ENCODE measurements at regions not wholly inside any gene's neighbourhood (a gene's known extent, or its start where the extent isn't known, plus 50 kb on each side); places are given as distances from the start of the nearest gene placed in this dataset.
A peak's percentile ranks its signal among the peaks of the same experiment; 100 is the strongest.
"Not testable (repeated sequence)": the region's sequence is repeated elsewhere in the genome, so short reads cannot be mapped to it uniquely, and the experiment has no call there.

DNA sequence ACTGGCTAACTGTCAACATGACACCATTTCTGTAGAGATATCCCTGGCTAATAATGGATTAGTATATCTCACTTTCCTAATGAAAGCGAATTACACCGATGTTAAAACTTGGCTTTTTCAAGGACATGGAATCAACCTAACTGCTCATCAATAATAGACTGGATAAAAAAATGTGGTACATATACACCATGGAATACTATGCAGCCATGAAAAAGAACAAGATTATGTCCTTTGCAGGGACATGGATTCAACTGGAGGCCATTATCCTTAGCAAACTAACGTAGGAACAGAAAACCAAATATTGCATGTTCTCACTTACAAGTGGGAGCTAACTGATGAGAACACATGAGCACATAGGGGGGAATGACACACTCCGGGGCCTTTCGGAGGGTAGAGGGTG, 62.6 kb downstream of the ZIC1 start:
- no peak for DNase-seq (ENCODE audit: low spot score)

DNA sequence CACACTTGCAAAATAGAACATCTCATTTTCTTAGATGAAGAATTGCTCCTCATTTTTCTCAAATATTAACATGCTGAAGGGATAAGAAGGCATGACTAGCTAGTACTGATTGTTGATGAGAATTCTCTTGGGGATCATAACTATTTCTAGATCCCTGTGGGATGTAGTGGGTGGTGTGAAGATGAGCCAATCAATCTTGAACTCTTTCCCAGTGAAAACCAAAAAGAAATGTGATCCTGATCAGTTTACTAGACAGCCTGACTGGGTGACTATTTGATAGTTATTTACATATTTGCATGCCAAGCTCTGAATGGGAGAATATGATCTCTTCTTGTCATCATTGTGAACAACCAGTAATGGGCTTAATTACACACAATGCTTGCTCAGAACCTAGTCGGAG, 63.7 kb downstream of the ZIC1 start:
- no peak for DNase-seq (ENCODE audit: low spot score)

DNA sequence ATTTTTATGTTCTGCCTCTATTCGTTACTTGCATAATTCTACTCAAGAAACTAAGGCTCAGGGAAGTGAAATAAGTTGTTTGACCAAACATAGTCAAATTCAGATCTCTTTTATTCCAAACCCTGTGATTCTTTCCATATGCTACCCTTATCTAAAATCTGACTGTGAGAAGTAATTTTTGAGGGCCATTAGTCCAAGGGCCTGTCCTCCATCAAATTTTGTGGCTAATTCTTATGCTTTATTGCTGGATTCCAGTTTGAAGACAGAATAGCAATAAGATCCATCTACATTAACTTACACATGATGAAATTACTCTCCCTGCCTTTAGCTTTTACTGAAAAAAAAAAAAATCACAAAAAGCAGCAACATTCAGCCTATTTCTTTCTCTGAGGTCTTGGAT, 74.0 kb downstream of the ZIC1 start:
- DNase-seq (ENCODE audit: low spot score) = no peak

DNA sequence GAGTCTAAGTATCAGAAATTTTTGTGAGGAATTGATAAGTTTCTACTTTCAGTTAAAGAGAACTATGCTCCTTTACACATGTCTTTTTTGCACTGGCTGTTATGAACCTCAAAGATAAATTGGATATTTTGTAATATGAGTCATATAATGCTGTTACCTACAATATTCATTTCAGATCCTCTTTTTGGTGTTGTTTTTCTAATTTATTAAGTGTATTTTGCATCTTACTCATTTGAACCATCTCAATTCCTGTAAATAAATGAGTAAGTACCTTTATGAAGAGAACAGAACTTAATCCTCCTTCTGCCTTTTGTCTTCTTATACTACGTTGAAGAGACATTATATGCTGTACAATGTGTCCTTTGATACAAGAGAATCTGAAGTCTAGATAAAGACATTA, 74.4 kb downstream of the ZIC1 start:
- DNase-seq (ENCODE audit: low spot score) = no peak

DNA sequence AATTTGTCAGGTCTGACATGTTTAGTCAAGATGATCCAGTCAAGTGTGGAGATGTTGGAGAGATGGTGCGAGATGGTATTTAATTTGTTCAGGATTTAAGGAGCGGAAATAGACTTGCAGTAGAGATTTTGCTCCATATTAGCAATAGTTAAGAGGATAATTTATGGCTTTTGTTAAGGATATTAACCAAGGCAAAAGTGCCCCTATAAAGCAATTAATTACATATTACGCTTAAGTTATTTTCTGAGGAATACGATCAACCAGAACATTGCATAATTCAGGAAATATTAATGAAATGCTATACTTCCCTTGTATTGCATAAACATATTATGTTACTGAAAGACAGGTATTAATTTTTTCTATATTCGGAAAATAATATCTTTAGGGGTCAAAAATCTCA, 83.9 kb downstream of the ZIC1 start:
- no peak for DNase-seq (ENCODE audit: low spot score)

DNA sequence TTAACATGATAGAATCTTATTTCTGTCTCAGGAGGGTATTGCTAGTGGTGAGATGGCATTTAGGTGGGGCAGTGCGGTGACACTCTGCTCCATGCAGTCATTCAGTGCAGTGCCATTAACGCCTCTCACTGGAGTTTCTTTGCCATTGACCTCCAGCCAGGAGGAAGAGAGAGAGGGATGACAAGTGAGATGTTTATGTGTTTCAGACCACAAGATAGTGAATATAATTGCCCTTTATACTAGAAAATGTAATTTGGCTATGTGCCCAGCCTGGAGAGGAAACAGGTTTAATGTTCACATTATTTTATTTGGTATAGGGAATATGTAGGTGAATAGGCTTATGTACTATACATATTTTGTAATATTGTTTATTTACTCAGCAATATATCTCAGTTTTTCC, 84.5 kb downstream of the ZIC1 start:
- no peak for DNase-seq (ENCODE audit: low spot score)

DNA sequence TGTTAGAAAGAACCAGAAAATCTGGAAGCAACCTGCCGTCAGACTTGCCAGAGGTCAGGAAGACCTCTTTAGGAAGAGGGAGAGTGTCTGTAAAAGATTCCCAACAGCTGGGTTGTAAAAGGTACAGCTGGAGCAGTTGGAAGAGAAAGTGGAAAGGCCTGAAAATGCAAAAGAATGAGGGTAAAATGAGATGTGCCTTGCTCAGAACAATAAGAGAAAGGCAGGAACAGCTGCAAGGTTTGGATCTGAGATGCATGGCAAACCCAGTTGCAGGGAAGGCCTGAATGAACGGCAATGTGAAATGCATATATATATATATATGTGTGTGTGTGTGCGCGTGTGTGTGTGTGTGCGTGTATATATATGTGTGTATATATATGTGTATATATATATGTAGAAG, 88.1 kb downstream of the ZIC1 start:
- no peak for DNase-seq (ENCODE audit: low spot score)

DNA sequence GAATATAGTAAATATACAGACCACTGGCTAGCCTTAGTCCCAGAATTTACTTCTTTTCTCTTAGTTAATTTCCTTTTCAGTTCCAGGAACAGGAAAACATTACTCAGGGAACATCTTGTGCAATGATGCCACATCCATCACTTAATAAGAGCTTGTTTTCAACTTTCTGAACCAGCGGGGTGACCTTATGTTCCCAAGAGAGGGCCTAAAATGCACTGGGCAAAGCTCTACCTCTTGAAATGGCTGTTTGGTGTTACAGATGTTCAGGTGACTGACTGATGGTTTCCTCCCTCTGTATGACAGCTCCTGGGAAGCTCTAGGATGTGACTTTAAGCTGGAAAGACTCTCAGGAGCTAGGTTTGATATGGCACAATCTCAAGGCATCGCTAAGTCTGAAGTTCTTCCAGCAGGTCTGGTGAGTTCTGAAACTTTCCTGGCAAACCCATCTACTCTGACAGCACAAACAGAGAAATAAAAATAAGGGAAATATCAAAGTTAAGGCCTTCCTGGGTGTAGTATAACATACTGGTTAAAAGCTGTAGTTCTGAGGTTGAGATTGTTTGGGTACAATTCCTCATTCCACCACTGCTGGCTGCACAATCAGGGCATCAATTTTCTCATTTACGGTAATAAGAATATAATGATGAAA, 98.6 kb downstream of the ZIC1 start:
- DNase-seq (ENCODE audit: low spot score) = no peak

DNA sequence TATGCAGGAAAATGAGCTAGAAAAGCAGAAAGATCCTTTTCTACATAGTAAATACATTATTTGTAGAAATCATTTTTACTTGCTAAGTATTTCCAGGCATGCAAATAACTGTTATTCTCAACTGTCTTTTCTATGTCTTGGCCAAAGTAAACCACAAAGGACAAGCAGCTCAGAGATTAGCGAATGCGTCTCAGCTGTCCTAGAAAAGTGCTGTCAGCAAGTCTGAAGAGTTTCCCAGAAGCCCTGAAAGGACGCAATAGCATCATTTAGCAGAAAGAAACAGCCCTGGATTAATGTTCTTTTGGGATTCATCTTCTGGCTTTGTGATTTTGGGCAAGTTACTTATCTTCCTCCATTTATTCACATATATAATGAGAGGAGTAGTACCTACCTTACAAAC, 100.3 kb downstream of the ZIC1 start:
- DNase-seq (ENCODE audit: low spot score) = no peak

DNA sequence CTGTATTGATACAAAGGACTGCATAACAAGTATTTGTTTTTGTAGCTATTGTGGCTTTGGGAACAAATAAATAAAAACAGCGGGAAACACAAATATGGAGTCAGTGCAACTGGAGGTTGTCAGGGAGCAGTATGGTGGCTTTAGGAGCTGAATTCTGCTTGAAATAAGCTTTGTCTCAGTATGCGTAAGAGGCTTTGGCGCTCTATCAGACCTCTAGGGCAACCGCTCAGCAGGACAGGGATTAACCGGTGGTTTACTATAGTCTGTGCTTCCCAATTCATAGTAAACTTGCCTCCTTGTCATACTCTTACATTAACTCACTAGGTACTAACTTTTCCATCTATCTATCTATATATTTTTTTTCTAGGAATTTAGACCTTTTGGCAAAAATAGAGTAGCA, 104.6 kb downstream of the ZIC1 start:
- peak; percentile 71 for DNase-seq (ENCODE audit: low spot score)

DNA sequence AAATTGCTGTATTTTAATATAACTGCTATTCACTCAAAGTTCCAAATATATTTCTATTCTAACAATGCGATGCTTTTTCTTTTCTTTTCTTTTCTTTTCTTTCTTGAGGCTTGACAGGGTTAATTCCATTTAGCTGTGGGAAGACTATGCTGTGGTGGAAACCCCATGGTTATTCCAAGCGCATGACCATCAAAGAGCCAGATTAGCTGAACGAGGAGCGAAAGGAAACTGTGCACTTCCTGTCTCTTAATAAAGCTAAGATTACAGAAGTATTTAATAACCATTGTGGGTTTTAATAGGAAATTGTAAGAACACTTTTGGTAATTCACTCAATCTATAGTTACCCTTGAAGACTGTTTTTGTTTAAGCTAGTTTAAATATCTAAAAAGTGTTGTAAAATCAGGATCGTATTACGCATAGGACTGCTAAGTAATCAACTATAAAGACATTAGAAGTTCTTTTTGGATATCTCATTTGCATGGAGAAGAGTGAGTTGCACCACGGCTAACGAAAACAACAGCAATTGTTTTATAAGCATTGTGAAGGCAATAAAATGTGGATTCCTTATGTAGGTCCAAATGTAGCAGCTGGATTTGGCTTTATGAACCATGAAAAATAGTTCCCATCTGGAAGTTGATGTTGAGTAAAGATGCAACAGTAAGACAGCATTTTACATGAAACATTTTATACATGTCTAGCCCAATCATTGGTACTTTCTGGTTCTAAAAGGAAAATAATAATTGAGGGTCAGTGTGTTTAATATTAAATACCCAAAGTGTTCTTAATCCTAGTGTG, 105.4 kb downstream of the ZIC1 start:
- no peak for DNase-seq (ENCODE audit: low spot score)

DNA sequence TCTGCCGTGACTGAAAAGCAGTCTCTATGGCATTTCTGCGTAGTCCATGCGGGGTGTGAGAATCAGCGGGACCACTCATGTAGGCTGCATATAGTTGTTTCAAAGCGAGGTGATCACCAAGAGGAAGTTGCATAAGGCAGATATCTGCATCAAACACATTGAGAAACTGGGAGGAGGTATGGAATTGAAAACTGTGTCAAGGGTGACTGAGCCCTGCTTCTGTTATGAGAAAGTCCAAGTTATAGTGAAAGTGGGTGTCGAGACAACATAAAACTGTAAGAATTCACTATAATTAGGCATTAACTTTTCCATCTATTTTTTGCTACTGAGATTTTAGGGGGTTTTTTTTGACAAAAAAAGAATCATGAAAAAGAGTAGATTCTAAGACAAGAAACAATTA, 109.3 kb downstream of the ZIC1 start:
- DNase-seq (ENCODE audit: low spot score) = no peak

DNA sequence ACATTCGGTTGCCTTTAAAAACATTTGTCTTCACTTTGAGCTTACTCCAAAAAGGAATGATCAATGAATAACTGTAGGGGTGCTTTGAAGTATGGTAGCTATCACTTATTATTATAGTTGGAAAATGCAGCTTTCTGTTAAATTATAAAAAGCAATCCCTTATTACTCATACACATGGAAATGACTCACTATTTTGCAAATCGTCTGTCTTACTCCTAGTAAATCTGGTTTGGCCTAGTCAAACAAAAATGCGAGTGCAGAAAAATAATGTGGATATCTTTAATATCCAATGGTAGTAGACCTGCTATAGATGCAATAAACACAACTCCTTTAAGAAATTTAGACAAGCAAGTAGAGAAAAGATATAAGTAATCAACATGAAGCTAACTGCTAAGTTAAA, 112.5 kb downstream of the ZIC1 start:
- DNase-seq (ENCODE audit: low spot score) = no peak

DNA sequence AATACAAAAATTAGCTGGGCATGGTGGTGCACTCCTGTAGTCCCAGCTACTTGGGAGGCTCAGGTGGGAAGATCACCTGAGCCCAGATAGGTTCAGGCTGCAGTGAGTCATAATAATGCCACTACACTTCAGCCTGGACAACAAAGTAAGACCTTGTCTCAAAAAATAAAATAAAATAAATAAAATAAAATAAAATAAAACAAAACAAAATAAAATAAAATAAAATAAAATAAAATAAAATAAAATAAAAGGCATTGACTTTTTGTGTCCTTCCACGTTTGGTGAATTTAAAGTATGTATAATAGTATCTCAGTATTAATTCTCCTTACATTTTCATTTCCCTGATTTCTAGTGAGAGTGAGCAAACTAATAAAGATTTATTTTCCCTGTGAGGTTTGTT, 113.6 kb downstream of the ZIC1 start:
- DNase-seq (ENCODE audit: low spot score) = not testable (repeated sequence)

DNA sequence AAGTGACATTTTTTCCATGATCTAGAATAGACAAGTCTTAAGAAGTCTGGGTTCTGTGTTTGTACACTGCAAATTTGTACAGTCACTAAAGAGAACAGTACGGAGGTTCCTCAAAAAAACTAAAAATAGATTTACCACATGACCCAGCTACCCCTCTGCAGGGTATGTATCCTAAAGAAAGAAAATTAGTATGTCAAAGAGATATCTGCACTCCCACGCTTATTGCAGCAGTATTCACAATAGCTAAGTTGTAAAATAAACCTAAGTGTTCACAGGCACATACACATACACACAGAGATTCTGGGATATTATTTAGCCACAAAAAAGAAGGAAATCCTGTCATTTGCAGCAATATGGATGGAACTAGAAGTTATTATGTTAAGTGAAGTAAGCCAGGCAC, 120.4 kb downstream of the ZIC1 start:
- DNase-seq (ENCODE audit: low spot score) = no peak

DNA sequence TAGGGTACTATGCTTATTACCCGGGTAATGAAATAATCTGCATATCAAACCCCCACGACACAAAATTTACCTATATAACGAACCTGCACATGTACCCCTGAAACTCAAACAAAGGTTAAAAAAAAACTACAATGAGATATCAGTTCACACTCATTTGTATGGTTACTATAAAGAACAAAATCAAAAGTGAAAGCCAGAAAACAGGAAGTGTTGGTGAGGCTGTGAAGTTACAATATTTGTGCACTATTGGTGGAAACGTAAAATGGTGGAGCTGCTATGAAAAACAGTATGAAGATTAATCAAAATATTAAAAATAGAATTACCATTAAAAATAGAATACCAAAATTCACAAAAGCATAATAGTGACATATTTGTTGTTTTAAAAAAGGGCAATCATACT, 128.9 kb downstream of the ZIC1 start:
- DNase-seq (ENCODE audit: low spot score) = no peak

DNA sequence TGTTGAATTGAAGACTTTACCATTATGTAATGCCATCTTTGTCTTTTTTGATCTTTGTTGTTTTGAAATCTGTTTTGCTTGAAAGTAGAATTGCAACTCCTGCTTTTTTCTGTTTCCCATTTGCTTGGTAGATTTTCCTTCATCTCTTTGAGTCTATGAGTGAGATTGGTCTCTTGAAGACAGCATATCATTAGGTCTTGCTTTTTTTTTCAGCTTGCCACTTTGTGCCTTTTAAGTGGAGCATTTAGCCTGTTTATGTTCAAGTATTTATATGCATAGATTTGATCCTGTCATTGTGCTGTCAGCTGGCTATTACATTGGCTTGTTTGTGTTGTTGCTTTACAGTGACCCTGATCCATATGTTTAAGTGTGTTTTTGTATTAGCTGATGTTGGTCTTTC, 131.8 kb downstream of the ZIC1 start:
- no peak for DNase-seq (ENCODE audit: low spot score)

DNA sequence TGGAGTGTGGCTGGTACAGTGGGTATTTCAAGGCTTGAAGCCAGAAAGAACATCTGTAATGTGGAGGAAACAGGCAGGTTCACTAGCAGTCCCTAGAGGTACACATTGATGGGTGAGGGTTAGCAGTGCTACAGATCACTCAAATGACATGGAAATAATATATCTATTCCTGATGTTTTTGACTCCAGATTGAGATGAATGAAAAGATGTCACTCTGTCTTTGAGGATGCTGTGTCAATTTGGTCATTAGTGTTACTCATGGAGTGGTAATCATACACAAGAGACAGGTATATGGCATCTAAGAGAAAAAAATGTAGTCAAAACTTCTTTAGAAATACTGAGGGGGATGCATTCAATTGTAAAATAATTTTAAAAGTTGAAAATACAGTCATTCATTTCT, 135.1 kb downstream of the ZIC1 start:
- no peak for DNase-seq (ENCODE audit: low spot score)

DNA sequence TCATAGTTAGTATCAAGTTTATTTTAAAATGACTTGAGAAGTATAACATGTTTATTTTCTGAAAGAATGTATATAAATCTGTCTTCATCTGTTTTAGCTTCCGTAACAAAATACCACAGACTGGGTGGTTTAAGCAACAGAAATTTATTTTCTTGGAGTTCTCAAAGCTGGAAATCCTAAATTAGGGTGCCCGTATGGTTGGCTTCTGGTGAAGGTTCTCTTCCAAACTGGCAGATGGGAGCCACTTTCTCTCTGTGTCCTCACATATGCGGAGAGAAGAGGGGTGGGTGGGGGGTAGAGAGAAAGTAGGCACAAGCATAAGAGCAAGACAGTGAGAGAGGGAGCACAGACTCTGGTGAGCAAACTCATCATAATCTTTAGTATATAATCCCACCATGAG, 142.3 kb downstream of the ZIC1 start:
- no peak for DNase-seq (ENCODE audit: low spot score)

DNA sequence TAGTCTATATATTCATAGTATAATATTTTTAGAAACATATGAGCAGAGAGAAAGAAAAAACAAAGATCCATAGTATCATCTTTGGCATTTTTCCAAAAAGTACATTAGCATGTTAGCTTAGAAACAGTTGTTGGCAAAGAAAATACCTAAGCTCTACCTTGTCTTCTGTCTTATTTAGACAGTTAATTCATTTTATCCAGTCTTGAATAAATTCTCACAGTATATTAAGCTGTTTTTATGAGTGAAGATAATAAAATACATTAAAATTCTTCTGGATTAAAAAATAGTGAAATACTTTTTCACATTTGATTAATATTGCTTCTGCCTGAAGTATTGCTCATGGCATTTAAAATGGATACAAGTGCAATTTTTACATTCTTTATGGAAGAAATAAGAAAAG, 145.2 kb downstream of the ZIC1 start:
- DNase-seq (ENCODE audit: low spot score) = no peak

DNA sequence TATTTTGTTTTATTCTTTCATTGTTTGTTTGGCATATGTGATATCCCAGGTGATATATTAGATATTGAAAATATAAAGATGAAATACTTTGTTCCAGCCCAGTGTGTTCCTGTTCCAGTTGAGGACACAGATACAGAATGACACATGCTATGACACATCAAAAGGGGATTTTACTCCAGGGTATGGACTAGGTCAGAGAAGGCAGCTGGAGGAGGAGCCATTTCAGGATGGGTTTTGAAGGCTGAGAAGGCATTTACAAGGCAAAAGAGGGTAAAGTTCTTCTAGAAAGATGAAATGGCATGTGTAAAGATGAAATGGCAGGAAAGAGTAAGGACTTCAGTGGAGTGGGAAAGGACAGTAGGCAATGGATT, 163.8 kb downstream of the ZIC1 start:
- no peak for DNase-seq (ENCODE audit: low spot score)

DNA sequence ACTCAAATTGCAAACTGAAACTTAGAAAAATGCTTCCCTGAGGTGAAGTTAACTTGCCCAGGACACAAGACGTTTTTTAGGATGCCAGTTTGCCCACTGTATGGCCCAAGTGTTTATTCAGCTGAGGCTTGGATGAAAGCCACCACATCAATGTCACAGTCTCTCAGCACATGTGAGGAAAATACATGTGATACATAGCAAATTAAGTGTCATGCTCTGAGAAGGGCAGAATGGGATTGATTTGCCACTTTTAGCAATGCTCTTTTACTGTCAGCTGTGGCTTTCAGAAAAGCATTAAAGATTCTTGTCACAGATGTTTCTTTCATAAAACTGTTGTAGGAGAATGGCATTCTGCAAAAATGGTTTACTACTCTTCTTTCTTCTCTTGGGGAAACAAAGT, 165.5 kb downstream of the ZIC1 start:
- DNase-seq (ENCODE audit: low spot score) = no peak

DNA sequence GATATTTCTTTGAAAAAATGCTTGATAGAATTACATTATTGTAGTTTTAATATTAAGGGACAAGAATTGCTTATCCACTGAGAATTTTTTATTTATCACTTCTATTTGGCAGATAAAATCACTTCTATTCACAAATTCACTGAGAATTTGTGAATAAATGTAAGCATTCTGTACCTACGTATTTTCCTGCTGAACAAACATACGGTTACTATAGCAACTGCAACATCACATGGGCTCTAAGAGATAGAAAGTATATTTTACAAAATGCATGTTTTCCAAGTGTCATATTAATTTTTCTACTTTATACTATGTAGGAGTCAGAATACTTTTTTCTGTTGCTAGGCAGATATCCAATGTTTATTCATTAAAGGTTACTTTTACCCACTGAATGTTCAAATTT, 166.2 kb downstream of the ZIC1 start:
- DNase-seq (ENCODE audit: low spot score) = no peak

DNA sequence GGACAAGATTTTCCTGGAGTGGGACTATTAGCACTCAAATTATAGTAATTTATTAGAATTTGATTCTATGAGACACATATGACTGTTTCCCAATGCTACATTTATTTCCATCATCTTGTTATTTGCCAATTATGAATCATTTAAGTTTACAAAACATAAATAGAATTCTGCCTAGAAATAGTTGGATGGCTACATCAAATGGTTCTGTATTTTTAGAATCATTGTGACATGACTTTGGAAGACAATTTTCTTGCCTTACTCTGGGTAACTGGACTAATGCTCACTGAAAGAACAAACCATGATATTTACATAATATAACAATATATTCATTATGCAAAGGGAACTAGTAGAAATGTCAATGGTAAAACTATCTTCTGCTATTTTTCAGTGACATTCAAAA, 173.5 kb downstream of the ZIC1 start:
- DNase-seq (ENCODE audit: low spot score) = no peak
